ENCODE measurements at regions not wholly inside any gene's neighbourhood (a gene's known extent, or its start where the extent isn't known, plus 50 kb on each side); places are given as distances from the start of the nearest gene placed in this dataset.

DNA sequence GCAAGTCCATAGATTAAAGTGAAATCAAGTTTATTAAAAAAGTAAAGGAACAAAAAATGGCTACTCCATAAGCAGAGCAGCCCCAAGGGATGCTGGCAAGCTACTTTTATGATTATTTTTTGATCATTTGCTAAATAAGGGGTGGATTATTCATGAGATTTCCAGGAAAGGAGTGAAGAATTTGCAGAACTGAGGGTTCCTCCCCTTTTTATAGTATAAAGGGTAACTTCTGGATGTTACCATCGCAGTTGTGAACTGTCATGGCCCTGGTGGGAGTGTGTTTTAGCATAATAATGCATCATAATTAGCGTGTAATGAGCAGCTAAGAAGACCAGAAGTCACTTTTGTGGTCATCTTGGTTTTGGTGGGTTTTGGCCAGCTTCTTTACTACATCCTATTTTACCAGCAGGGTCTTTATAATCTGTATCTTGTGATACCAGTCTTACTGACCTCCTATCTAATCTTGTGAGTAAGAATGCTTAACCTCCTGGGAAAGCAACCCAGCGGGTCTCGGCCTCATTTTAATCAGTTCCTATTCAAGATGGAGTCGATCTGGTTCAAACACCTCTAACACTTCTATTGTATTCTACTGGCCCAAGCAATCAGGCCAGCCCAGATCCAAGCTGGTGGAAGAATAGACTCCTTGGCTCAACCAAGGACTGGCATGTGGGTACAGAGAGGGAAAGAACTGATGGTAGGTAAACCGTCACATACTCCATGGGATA lies 87.9 kb upstream of the NPSR1 start:
- TF ChIP-seq POLR2AphosphoS5 (IDR thresholded peaks at IDR 0.05; ENCODE audit: low read depth, low read length), result no peak
- no peak for TF ChIP-seq POLR2A (IDR thresholded peaks at IDR 0.05; ENCODE audit: low read depth, low read length)

Measured in GM12892 (cell line).